ENCODE measurements at regions not wholly inside any gene's neighbourhood (a gene's known extent, or its start where the extent isn't known, plus 50 kb on each side); places are given as distances from the start of the nearest gene placed in this dataset.

DNA sequence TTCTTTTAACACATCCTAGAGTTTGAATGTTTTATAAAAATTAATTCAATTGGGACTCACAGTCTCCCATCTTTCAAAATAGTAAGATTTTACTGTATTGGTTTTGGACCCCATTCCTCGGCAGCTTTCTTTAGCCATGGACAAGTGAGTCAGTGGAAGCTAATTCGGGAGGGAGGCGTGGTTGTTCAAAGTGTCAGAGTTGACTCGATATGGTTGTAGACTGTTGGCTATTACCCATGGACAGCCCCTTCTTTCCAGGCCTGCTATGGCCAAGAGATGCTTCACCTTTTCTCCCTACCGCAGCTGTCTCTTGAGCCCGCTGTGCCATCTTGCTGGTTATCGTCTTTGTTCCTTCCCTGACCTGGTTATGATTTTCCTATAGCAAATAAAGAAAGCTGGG is 243.0 kb downstream of the CD83 start:
- Mint-ChIP-seq H3K9me3 (ENCODE audit: unreplicated experiment) (no peaks in the 10 kb centered on the region), H3K27me3 (ENCODE audit: insufficient read depth, unreplicated experiment) (no peaks in the 10 kb centered on the region), H3K27ac (ENCODE audit: unreplicated experiment) (no peak overlapping the region), H3K36me3 (ENCODE audit: insufficient read depth, unreplicated experiment) (no peaks in the 10 kb centered on the region), H3K4me3 (ENCODE audit: unreplicated experiment) (no peak overlapping the region), H3K4me1 (ENCODE audit: low read depth, unreplicated experiment) (no peaks in the 10 kb centered on the region)
- Histone ChIP-seq H3K27me3 (replicated peaks; ENCODE audit: control insufficient read depth, insufficient read depth, low read length) (no peaks in the 10 kb centered on the region), H3K4me3 (ENCODE audit: low read depth, low read length) (no peak overlapping the region), H3K9me3 (no peaks in the 10 kb centered on the region), H3K36me3 (ENCODE audit: control insufficient read depth, insufficient read depth, low read length) (no peaks in the 10 kb centered on the region), H3K4me1 (no peaks in the 10 kb centered on the region)
- TF ChIP-seq, protein P1, sequence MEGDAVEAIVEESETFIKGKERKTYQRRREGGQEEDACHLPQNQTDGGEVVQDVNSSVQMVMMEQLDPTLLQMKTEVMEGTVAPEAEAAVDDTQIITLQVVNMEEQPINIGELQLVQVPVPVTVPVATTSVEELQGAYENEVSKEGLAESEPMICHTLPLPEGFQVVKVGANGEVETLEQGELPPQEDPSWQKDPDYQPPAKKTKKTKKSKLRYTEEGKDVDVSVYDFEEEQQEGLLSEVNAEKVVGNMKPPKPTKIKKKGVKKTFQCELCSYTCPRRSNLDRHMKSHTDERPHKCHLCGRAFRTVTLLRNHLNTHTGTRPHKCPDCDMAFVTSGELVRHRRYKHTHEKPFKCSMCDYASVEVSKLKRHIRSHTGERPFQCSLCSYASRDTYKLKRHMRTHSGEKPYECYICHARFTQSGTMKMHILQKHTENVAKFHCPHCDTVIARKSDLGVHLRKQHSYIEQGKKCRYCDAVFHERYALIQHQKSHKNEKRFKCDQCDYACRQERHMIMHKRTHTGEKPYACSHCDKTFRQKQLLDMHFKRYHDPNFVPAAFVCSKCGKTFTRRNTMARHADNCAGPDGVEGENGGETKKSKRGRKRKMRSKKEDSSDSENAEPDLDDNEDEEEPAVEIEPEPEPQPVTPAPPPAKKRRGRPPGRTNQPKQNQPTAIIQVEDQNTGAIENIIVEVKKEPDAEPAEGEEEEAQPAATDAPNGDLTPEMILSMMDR (IDR thresholded peaks at IDR 0.05; ENCODE audit: insufficient read depth in 1 of 2, low read depth in 1 of 2, low read length in 1 of 2, severe bottlenecking in 1 of 2, unreplicated experiment in 1 of 2) = no peak
- intact Hi-C loops (cut with micrococcal nuclease; ENCODE audit: unreplicated experiment) = no loop called here
- ChIA-PET CTCF (no interaction called here), POLR2A (no interaction called here)
- no TSS peak for BruUV-seq (replicated peaks)
- no peak for DNase-seq

DNA sequence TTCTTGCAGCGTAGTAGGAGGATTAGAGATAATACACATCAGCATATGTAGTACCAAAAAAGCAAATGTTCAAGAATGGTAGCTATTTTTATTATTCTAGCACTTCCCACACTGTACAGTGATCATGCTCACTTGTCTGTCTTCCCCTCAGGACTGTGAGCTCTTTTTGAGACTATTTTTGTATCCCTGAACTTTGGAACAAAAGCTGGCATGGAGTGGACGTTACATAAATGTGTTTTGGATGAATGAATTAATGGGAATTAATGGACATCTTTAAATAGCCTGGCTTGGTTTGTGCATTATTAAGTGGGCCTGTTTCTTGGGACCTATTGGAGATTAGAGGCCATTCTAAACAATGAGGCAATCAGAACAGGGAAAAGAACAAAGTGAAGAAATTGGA is 243.7 kb downstream of the CD83 start:
- Mint-ChIP-seq H3K4me1 (ENCODE audit: low read depth, unreplicated experiment) (no peaks in the 10 kb centered on the region), H3K27ac (ENCODE audit: unreplicated experiment) (no peak overlapping the region), H3K4me3 (ENCODE audit: unreplicated experiment) (no peak overlapping the region), H3K27me3 (ENCODE audit: insufficient read depth, unreplicated experiment) (no peaks in the 10 kb centered on the region), H3K36me3 (ENCODE audit: insufficient read depth, unreplicated experiment) (no peaks in the 10 kb centered on the region), H3K9me3 (ENCODE audit: unreplicated experiment) (no peaks in the 10 kb centered on the region)
- ChIA-PET CTCF (interaction anchor here (0.8 kb wide), 1 partner anchor 44 kb away, joined by 3 read pairs; no protein-coding TSS in a partner anchor), POLR2A (no interaction called here)
- Histone ChIP-seq H3K4me3 (ENCODE audit: low read depth, low read length) (no peak overlapping the region), H3K27me3 (replicated peaks; ENCODE audit: control insufficient read depth, insufficient read depth, low read length) (no peaks in the 10 kb centered on the region), H3K4me1 (no peaks in the 10 kb centered on the region), H3K9me3 (no peaks in the 10 kb centered on the region), H3K36me3 (ENCODE audit: control insufficient read depth, insufficient read depth, low read length) (no peaks in the 10 kb centered on the region)
- TF ChIP-seq, protein P1 (IDR thresholded peaks at IDR 0.05; ENCODE audit: insufficient read depth in 1 of 2, low read depth in 1 of 2, low read length in 1 of 2, severe bottlenecking in 1 of 2, unreplicated experiment in 1 of 2) = no peak
- no peak for DNase-seq
- intact Hi-C loops (cut with micrococcal nuclease; ENCODE audit: unreplicated experiment) = no loop called here
- BruUV-seq (replicated peaks) = no TSS peak

DNA sequence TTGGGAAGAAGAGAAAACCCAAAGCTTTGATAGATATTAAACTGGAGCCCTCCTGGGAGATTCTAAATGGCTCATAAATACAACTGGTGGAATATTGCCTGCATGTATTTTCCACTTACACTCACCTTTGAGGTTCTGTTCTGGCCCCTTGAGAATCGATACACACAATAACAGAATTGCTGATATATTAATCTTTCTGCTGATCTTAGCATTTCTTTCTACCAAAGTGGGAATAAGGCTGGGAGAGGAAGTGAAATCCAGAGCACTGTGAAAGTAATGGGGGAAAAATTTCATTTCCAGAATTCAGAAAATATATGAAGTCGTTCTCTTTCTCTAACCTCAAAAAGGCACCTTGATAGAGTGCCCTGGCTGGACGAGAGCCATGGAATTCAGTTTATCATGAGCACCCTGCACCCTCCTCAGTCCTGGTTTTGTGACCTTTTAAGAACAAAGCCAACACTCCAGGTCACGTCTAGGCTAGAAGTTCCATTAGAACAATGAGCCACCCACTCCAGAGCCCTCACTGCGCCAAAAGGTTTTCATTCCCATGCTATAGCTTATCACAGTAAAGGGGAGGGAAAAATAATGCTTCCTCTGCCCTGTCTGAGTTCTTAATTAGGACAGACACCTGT is 244.5 kb downstream of the CD83 start:
- POLR2A ChIA-PET = no interaction called here
- DNase-seq = no peak
- BruUV-seq (replicated peaks) = no TSS peak
- intact Hi-C loops (cut with micrococcal nuclease; ENCODE audit: unreplicated experiment) = no loop called here
- Mint-ChIP-seq H3K27me3 (ENCODE audit: insufficient read depth, unreplicated experiment) (no peaks in the 10 kb centered on the region), H3K36me3 (ENCODE audit: insufficient read depth, unreplicated experiment) (no peaks in the 10 kb centered on the region), H3K4me1 (ENCODE audit: low read depth, unreplicated experiment) (no peaks in the 10 kb centered on the region), H3K9me3 (ENCODE audit: unreplicated experiment) (no peaks in the 10 kb centered on the region), H3K27ac (ENCODE audit: unreplicated experiment) (no peak overlapping the region), H3K4me3 (ENCODE audit: unreplicated experiment) (no peak overlapping the region)
- H3K27me3 ChIP-seq (replicated peaks; ENCODE audit: control insufficient read depth, insufficient read depth, low read length) = no peaks in the 10 kb centered on the region
- H3K4me1 ChIP-seq = peaks cover 5% of the 10 kb centered on the region; the same call in 1 of the 2 replicates
- CTCF ChIA-PET = interaction anchor here (0.8 kb wide), 1 partner anchor 45 kb away, joined by 3 read pairs; no protein-coding TSS in a partner anchor
- TF ChIP-seq, protein P1 (IDR thresholded peaks at IDR 0.05; ENCODE audit: insufficient read depth in 1 of 2, low read depth in 1 of 2, low read length in 1 of 2, severe bottlenecking in 1 of 2, unreplicated experiment in 1 of 2) = no peak
- H3K36me3 ChIP-seq (ENCODE audit: control insufficient read depth, insufficient read depth, low read length) = no peaks in the 10 kb centered on the region
- no peaks in the 10 kb centered on the region for H3K9me3 ChIP-seq
- no peak overlapping the region for H3K4me3 ChIP-seq (ENCODE audit: low read depth, low read length)

All from Caco-2 (cell line).